H1 (cell line): ENCODE measurements at regions not wholly inside any gene's neighbourhood (a gene's known extent, or its start where the extent isn't known, plus 50 kb on each side); places are given as distances from the start of the nearest gene placed in this dataset.

ENCODE experiments used
- CTCF ChIA-PET: fragments of 300-600 bp; sonication (Branson Sonifier 250); formaldehyde crosslinking; loops from one replicate; lab custom pipeline; 2021; ENCODE audit not compliant: partially characterized antibody; lab: Charles Lee
- POLR2A ChIA-PET: fragments of 300-600 bp; sonication (Branson Sonifier 250); formaldehyde crosslinking; loops from one replicate; lab custom pipeline; 2021; ENCODE audit warnings: inconsistent platforms; ENCODE audit not compliant: partially characterized antibody; lab: Charles Lee
- DNase-seq, 2 experiments: peaks; one replicate each; pipeline versions ENCODE4 v3.0.0 to v3.0.0-alpha.2; 2010 to 2022; ENCODE audit warnings: low spot score in 2 of 2, low read depth in 1 of 2, mixed read lengths in 1 of 2
- FAIRE-seq: peaks from 2 replicates; lab custom pipeline; 2011; peaks lifted over from hg19 to GRCh38; lab: Jason Lieb, UNC
- H2AFZ ChIP-seq: 2 replicates; pipeline ENCODE4 v1.8.1; 2012; ENCODE audit warnings: low read length, inconsistent platforms
- H2AK5ac ChIP-seq: 2 replicates; pipeline ENCODE4 v1.6.1; 2013; ENCODE audit warnings: low read depth, low read length
- H2BK120ac ChIP-seq: replicated peaks from 2 replicates; pipeline ENCODE3; 2013; ENCODE audit warnings: low read depth, low read length, inconsistent platforms
- H2BK12ac ChIP-seq: 2 replicates; pipeline ENCODE4 v1.6.1; 2013; ENCODE audit warnings: low read depth, low read length
- H2BK15ac ChIP-seq: 2 replicates; pipeline ENCODE4 v1.6.1; 2013; ENCODE audit warnings: low read length
- H2BK20ac ChIP-seq: 2 replicates; pipeline ENCODE4 v1.6.1; 2013; ENCODE audit warnings: low read length
- H2BK5ac ChIP-seq: 2 replicates; pipeline ENCODE4 v1.6.1; 2013; ENCODE audit warnings: low read depth, low read length
- H3K14ac ChIP-seq: 2 replicates; pipeline ENCODE4 v1.6.1; 2013; ENCODE audit warnings: inconsistent platforms; ENCODE audit not compliant: insufficient read length
- H3K18ac ChIP-seq: 2 replicates; pipeline ENCODE4 v1.6.1; 2013; ENCODE audit warnings: low read length; ENCODE audit errors: extremely low read depth
- H3K23ac ChIP-seq: 2 replicates; pipeline ENCODE4 v1.6.1; 2013; ENCODE audit warnings: inconsistent platforms; ENCODE audit not compliant: insufficient read length
- H3K23me2 ChIP-seq: 2 replicates; pipeline ENCODE4 v1.6.1; 2013; ENCODE audit warnings: low read depth, low read length
- H3K27ac ChIP-seq: 2 replicates; pipeline ENCODE4 v1.6.1; 2011; ENCODE audit warnings: low read depth, low read length, inconsistent platforms
- H3K27me3 ChIP-seq, 4 experiments: replicated peaks in 1 of 4; 1 replicate in 1 of 4; 2 replicates in 3 of 4; pipeline versions ENCODE4 v1.6.1 to v1.8.1; 2011 to 2013; ENCODE audit warnings: low read length in 3 of 4, mild to moderate bottlenecking in 3 of 4, inconsistent platforms in 2 of 4, mixed read lengths in 2 of 4, moderate library complexity in 1 of 4; ENCODE audit not compliant: control insufficient read depth in 3 of 4, insufficient read depth in 3 of 4; ENCODE audit errors: extremely low read depth in 1 of 4
- H3K36me3 ChIP-seq, 4 experiments: 2 replicates each; pipeline versions ENCODE4 v1.6.1 to v1.8.1; 2011 to 2013; ENCODE audit warnings: mild to moderate bottlenecking in 4 of 4, low read length in 3 of 4, moderate library complexity in 2 of 4, control low read depth in 1 of 4, inconsistent platforms in 1 of 4; ENCODE audit not compliant: insufficient read depth in 4 of 4, control insufficient read depth in 2 of 4
- H3K4ac ChIP-seq: replicated peaks from 2 replicates; pipeline ENCODE3; 2013; ENCODE audit warnings: low read length, low read depth, mixed read lengths, inconsistent platforms; ENCODE audit not compliant: insufficient read length
- H3K4me1 ChIP-seq, 4 experiments: replicated peaks in 1 of 4; 1 replicate in 1 of 4; 2 replicates in 3 of 4; pipeline versions ENCODE4 v1.6.1 to v1.8.1; 2011 to 2013; ENCODE audit warnings: low read length in 3 of 4, inconsistent platforms in 2 of 4, mixed read lengths in 1 of 4; ENCODE audit not compliant: insufficient read depth in 4 of 4, control insufficient read depth in 3 of 4
- H3K4me2 ChIP-seq, 2 experiments: 2 replicates each; pipeline versions ENCODE4 v1.6.1 to v1.8.1; 2011 to 2013; ENCODE audit warnings: low read depth in 2 of 2, low read length in 2 of 2, control low read depth in 1 of 2, inconsistent platforms in 1 of 2, mild to moderate bottlenecking in 1 of 2; ENCODE audit not compliant: insufficient read depth in 1 of 2
- H3K4me3 ChIP-seq, 4 experiments: fragments of 200-600, 300-600 bp in 1 of 4; sonication (generic), shearing (Covaris generic), sonication (Bioruptor Twin) in 1 of 4; 2 replicates each; pipeline versions ENCODE4 v1.5.1 to v1.8.1; 2011 to 2016; ENCODE audit warnings: low read length in 4 of 4, low read depth in 3 of 4, control low read depth in 2 of 4, inconsistent platforms in 2 of 4, mild to moderate bottlenecking in 2 of 4, mixed read lengths in 1 of 4, moderate library complexity in 1 of 4; ENCODE audit not compliant: insufficient read depth in 2 of 4; ENCODE audit errors: extremely low read depth in 1 of 4
- H3K56ac ChIP-seq: replicated peaks from 2 replicates; pipeline ENCODE3; 2013; ENCODE audit warnings: low read depth, mild to moderate bottlenecking, mixed read lengths, low read length, inconsistent platforms; ENCODE audit not compliant: insufficient read length
- H3K79me1 ChIP-seq: 2 replicates; pipeline ENCODE4 v1.6.1; 2013; ENCODE audit warnings: low read depth, low read length, control low read depth
- H3K79me2 ChIP-seq, 2 experiments: 2 replicates each; pipeline versions ENCODE4 v1.6.1 to v1.8.1; 2012 to 2013; ENCODE audit warnings: low read length in 2 of 2, mild to moderate bottlenecking in 2 of 2, inconsistent platforms in 1 of 2; ENCODE audit not compliant: insufficient read depth in 2 of 2, control insufficient read depth in 1 of 2
- H3K9ac ChIP-seq, 4 experiments: replicated peaks in 1 of 4; 1 replicate in 1 of 4; 2 replicates in 3 of 4; pipeline versions ENCODE4 v1.6.1 to v1.8.1; 2011 to 2013; ENCODE audit warnings: low read depth in 3 of 4, low read length in 3 of 4, control low read depth in 2 of 4, mild to moderate bottlenecking in 2 of 4, moderate library complexity in 2 of 4, inconsistent platforms in 1 of 4; ENCODE audit errors: extremely low read depth in 1 of 4
- H3K9me3 ChIP-seq, 2 experiments: 2 replicates each; pipeline versions ENCODE4 v1.6.1 to v1.8.1; 2012 to 2013; ENCODE audit warnings: mild to moderate bottlenecking in 2 of 2, moderate library complexity in 2 of 2, control low read depth in 1 of 2, inconsistent platforms in 1 of 2, low read depth in 1 of 2, low read length in 1 of 2, mixed read lengths in 1 of 2; ENCODE audit not compliant: insufficient read depth in 2 of 2
- H4K20me1 ChIP-seq, 2 experiments: replicated peaks in 1 of 2; 2 replicates each; pipeline versions ENCODE3 to v1.8.1; 2011 to 2013; ENCODE audit warnings: inconsistent platforms in 2 of 2, low read length in 2 of 2, mild to moderate bottlenecking in 1 of 2; ENCODE audit not compliant: insufficient read depth in 2 of 2, control insufficient read depth in 1 of 2
- H4K5ac ChIP-seq: 2 replicates; pipeline ENCODE4 v1.6.1; 2013; ENCODE audit warnings: low read length, low read depth, mixed read lengths, inconsistent platforms; ENCODE audit not compliant: insufficient read length
- H4K8ac ChIP-seq: 2 replicates; pipeline ENCODE4 v1.8.0; 2013; ENCODE audit warnings: mild to moderate bottlenecking, moderate library complexity, low read length, inconsistent platforms; ENCODE audit not compliant: insufficient read depth; ENCODE audit errors: extremely low read depth
- H4K91ac ChIP-seq: replicated peaks from 2 replicates; pipeline ENCODE3; 2013; ENCODE audit warnings: low read length, mixed read lengths, inconsistent platforms; ENCODE audit not compliant: insufficient read length
- HDAC2 ChIP-seq, 2 experiments: fragments of 300-600 bp in 1 of 2; sonication (generic) in 1 of 2; IDR thresholded peaks; 2 replicates each; pipeline ENCODE4 v1.6.1; 2011 to 2012; ENCODE audit warnings: low read depth in 2 of 2, low read length in 2 of 2, mild to moderate bottlenecking in 2 of 2, moderate library complexity in 2 of 2, borderline replicate concordance in 1 of 2, inconsistent platforms in 1 of 2
- WGBS, 2 experiments: shearing (Covaris generic) in 1 of 2; methylation state at CpG; one replicate each; pipeline versions ENCODE4 v1.1.6 to v1.1.7; 2013 to 2015; ENCODE audit warnings: low lambda C conversion rate in 2 of 2, mixed read lengths in 2 of 2, inconsistent platforms in 1 of 2, low coverage in 1 of 2, missing lambda C conversion rate in 1 of 2; ENCODE audit not compliant: insufficient replicate concordance in 2 of 2, insufficient coverage in 1 of 2, insufficient read length in 1 of 2; ENCODE audit errors: extremely low coverage in 1 of 2, missing lambda C conversion rate in 1 of 2; 5-methylcytosine and 5-hydroxymethylcytosine counted together

GRCh38 chr20:22807045-22807444 is 222.7 kb upstream of the FOXA2 start:
- no peak overlapping the region for H4K8ac ChIP-seq
- H3K9ac ChIP-seq = no peak overlapping the region
- H3K4me1 ChIP-seq = 0 out of 7 replicates have a peak, but pooled peaks cover 0 to 8% (median 0%) of the 10 kb centered on the region in 4 experiments
- no peak overlapping the region for H2BK12ac ChIP-seq
- no peaks in the 10 kb centered on the region for H4K20me1 ChIP-seq
- DNase-seq = no peak
- 93% methylated on average over 3 of the region's 3 CpGs; no CpG with 5 or more reads in 1 of the 2 experiments for WGBS, 2 experiments
- no peak overlapping the region for H3K4ac ChIP-seq
- no peaks in the 10 kb centered on the region for H3K23me2 ChIP-seq
- no peak overlapping the region for H2AK5ac ChIP-seq
- no peak overlapping the region for H3K23ac ChIP-seq
- peaks cover 0 to 4% of the 10 kb centered on the region in 2 experiments; a peak in 2 of 4 replicates for H3K9me3 ChIP-seq
- CTCF ChIA-PET = interaction anchor here (0.8 to 1.6 kb wide), 3 partner anchors 72 to 255 kb away, joined by 3 to 9 read pairs (median 3); no protein-coding TSS in a partner anchor
- no peak overlapping the region for H3K14ac ChIP-seq
- H2BK20ac ChIP-seq = no peak overlapping the region
- no peaks in the 10 kb centered on the region for H3K27me3 ChIP-seq
- no peak overlapping the region for H3K27ac ChIP-seq
- H3K79me1 ChIP-seq = no peaks in the 10 kb centered on the region
- no peaks in the 10 kb centered on the region for H3K36me3 ChIP-seq
- no peak overlapping the region for H4K91ac ChIP-seq
- POLR2A ChIA-PET = no interaction called here
- H4K5ac ChIP-seq = no peak overlapping the region
- H3K56ac ChIP-seq = no peak overlapping the region
- no peak overlapping the region for H2BK5ac ChIP-seq
- H3K79me2 ChIP-seq = no peaks in the 10 kb centered on the region
- no peak overlapping the region for H3K4me2 ChIP-seq
- H3K4me3 ChIP-seq = no peak overlapping the region
- FAIRE-seq = no peak
- no peak overlapping the region for H2AFZ ChIP-seq
- H2BK15ac ChIP-seq = no peak overlapping the region
- no peak for TF ChIP-seq HDAC2 (IDR thresholded peaks at IDR 0.05; ENCODE audit: borderline replicate concordance in 1 of 2, low read depth in 2 of 2, low read length in 2 of 2)
- TF ChIP-seq, all 59 proteins: peak for 0
- Histone ChIP-seq H3K18ac (no peak overlapping the region), H2BK120ac (no peak overlapping the region)
